ENCODE measurements at regions not wholly inside any gene's neighbourhood (a gene's known extent, or its start where the extent isn't known, plus 50 kb on each side); places are given as distances from the start of the nearest gene placed in this dataset.

DNA sequence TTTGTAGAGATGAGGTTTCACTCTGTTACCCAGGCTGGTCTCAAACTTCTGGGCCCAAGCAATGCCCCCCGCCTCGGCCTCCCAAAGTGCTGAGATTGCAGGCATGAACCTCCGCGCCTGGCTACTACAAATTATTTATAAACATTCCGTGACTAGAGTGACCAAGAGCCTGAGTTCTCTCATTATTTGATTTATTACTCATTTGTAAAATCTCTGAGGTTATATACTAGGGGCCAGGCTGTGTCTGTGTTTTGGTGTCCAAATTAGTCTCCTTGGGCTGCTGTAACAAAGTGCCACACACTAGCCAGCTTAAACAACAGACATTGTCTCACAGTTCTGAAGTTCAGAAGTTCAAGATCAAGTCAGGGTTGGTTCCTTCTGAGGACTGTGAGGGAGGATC is 70.8 kb upstream of the ELAC2 start:
- DNase-seq (ENCODE audit: low read depth), result peak; percentile 37
- no peak overlapping the region for H3K4me3 ChIP-seq (ENCODE audit: low read depth, low read length)
- TF ChIP-seq, protein P1, sequence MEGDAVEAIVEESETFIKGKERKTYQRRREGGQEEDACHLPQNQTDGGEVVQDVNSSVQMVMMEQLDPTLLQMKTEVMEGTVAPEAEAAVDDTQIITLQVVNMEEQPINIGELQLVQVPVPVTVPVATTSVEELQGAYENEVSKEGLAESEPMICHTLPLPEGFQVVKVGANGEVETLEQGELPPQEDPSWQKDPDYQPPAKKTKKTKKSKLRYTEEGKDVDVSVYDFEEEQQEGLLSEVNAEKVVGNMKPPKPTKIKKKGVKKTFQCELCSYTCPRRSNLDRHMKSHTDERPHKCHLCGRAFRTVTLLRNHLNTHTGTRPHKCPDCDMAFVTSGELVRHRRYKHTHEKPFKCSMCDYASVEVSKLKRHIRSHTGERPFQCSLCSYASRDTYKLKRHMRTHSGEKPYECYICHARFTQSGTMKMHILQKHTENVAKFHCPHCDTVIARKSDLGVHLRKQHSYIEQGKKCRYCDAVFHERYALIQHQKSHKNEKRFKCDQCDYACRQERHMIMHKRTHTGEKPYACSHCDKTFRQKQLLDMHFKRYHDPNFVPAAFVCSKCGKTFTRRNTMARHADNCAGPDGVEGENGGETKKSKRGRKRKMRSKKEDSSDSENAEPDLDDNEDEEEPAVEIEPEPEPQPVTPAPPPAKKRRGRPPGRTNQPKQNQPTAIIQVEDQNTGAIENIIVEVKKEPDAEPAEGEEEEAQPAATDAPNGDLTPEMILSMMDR (IDR thresholded peaks at IDR 0.05; ENCODE audit: insufficient read depth, low read length), result no peak

DNA sequence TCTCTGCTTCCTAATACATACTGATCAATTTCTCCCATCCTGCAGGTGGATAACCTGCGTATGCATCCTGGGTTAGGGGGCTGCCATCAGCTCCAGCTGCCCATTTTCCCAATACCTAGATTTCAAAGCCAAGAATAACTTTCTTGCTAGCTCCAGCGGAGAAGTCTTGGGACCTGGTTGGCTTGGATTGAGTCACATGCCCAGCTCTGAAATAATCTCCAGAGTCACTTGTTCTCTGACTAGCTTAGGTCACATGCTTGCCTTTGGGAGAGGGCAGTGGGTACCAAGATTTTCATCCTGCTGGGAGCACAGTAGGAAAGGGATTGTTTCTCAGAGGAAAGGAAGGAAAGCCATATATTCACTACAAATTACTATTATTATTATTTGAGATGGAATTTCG is 70.0 kb upstream of the ELAC2 start:
- no peak for DNase-seq (ENCODE audit: low read depth)
- TF ChIP-seq, protein P1 (IDR thresholded peaks at IDR 0.05; ENCODE audit: insufficient read depth, low read length), result no peak

DNA sequence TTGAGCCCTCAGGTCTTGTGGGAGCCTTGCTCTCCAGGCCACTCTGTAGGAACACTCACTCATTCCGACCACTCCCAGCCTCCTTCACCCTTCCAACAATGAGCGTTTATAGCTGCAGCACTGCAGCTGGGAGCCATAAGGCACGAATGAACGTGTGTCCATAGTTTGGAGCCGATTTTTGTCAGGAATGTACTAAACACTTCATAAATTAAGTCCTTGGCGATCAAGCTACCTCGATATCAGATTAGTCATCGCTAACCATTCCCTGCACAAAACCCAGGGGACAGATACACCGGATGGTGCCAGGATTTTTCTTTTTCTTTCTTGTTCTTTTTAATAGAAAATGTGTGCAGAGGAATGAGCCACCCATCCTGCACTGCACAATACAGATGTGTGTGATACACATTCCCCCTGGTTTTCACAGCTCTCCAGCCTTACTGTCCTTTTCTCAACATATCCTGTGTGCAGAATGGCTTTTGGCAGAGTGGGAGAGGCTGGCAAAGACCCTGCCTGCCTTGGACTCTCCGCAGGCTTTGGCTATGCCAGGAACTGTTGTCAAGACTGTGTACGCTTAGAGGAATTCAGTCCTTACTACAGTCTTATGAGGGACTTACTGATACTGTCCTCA is 68.4 kb upstream of the ELAC2 start:
- DNase-seq (ENCODE audit: low read depth), result peak; percentile 97
- no peak overlapping the region for H3K4me3 ChIP-seq (ENCODE audit: low read depth, low read length)
- TF ChIP-seq, protein P1 (IDR thresholded peaks at IDR 0.05; ENCODE audit: insufficient read depth, low read length), result no peak

More for the DNA sequence above, 70.0 kb upstream of the ELAC2 start:
- no peak overlapping the region for H3K4me3 ChIP-seq (ENCODE audit: low read depth, low read length)

DNA sequence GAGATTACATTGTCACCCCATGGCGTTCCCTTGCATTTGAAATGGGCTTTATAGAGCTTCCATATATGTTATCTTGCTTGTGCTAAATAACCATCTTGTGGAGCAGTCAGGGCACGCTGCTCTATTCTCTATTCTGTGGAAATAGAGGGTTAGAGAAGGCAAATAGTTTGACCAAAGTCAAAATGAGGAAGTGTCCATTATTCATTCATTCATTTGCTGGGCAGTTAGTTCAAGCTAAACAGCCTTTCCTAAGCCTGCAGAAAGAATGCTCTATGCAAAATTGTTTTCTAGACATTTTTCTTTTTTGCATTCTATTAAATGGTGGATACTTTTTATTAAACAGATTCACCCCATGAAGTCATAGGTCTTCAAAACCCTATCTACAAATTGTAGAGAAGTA is 67.8 kb upstream of the ELAC2 start:
- no peak overlapping the region for H3K4me3 ChIP-seq (ENCODE audit: low read depth, low read length)
- DNase-seq (ENCODE audit: low read depth), result no peak
- TF ChIP-seq, protein P1 (IDR thresholded peaks at IDR 0.05; ENCODE audit: insufficient read depth, low read length), result no peak

DNA sequence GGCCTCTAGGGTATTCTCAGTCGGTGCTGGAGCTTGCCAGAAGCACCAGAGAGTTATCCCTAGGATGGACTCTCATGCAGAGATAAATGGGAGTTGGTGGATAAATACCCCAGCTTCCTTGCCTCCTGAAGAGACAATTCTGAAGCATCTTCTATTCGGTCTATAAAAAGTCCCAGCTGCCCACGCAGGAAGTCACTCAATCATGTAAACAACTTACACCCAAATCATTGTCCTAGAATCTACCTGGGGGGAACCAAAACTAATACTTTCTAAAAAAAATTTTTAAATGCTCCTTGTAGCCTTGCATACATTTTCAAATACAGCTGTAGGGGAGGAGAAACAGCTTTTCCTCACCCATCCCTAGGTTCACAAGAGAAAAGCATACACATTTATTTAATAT is 66.6 kb upstream of the ELAC2 start:
- TF ChIP-seq, protein P1 (IDR thresholded peaks at IDR 0.05; ENCODE audit: insufficient read depth, low read length), result no peak
- no peak for DNase-seq (ENCODE audit: low read depth)
- H3K4me3 ChIP-seq (ENCODE audit: low read depth, low read length), result no peak overlapping the region

DNA sequence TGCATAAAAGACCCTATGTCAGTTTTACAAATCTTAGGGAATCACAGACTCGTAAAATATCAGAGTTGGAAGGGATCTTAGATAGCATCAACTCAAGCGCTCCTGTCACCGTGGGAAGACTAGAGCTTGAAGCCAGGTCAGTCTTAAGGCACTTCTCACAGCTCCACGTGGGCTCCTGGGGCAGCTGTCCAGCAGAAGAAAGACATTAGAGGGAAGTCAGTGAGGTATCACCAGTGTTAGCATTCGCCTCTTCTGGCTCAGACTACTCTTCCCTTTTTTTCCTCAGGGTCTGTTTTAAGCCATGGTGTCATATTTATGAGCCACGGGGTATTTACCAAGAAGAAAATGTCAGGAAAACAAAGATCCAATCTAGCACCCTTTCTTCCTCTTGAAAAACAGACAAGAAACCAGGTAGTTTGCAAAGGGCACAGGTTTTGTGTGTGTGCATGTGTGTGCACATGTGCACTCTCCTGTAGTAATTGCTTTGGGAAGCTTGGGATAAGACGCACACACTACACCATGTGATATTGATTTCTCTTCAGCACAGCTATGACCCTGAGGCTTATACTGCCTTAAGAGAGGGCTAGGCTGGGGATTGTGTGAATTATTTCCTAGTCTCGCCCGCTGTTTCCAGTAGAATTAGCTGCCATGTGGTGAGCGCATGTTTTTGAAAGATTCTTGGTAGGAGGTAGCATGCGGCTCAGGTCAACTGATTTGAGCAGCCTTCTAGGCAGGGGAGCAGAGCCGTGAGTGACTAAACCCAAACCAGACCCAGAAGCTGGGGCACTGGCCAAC is 61.0 kb upstream of the ELAC2 start:
- no peak for DNase-seq (ENCODE audit: low read depth)
- TF ChIP-seq, protein P1 (IDR thresholded peaks at IDR 0.05; ENCODE audit: insufficient read depth, low read length), result no peak
- no peak overlapping the region for H3K4me3 ChIP-seq (ENCODE audit: low read depth, low read length)
